Activated naive CD8-positive, alpha-beta T cell treated with anti-CD3 and anti-CD28 coated beads, Interleukin-2, amount 10 ng/mL, durations not matched to agents 7 days and 5 days (primary cell): ENCODE measurements at regions not wholly inside any gene's neighbourhood (a gene's known extent, or its start where the extent isn't known, plus 50 kb on each side); places are given as distances from the start of the nearest gene placed in this dataset.

Experiments used
- ATAC-seq: fragments of 150-1000 bp; cut with Tn5 transposase; one replicate; pipeline ENCODE4 v1.10.0; 2021; ENCODE audit warnings: low read depth, moderate library complexity
- POLR2A ChIA-PET: fragments of 350-600 bp; sonication (Branson Sonifier 250); formaldehyde crosslinking; loops from one replicate; lab custom pipeline; 2021; ENCODE audit warnings: antibody characterized with exemption; lab: Charles Lee
- DNase-seq: peaks from one replicate; pipeline ENCODE4 v3.0.0; 2021
- H3K27ac Mint-ChIP-seq: one replicate; pipeline ENCODE4 v1.8.0; 2022; ENCODE audit warnings: mild to moderate bottlenecking, mixed read lengths
- H3K27me3 Mint-ChIP-seq: one replicate; pipeline ENCODE4 v1.8.0; 2022; ENCODE audit warnings: mild to moderate bottlenecking, moderate library complexity, mixed read lengths
- H3K36me3 Mint-ChIP-seq: one replicate; pipeline ENCODE4 v1.8.0; 2021; ENCODE audit warnings: mild to moderate bottlenecking, mixed read lengths
- H3K4me1 Mint-ChIP-seq: one replicate; pipeline ENCODE4 v1.8.0; 2021; ENCODE audit warnings: mixed read lengths
- H3K4me3 Mint-ChIP-seq: one replicate; pipeline ENCODE4 v1.8.0; 2022; ENCODE audit warnings: mild to moderate bottlenecking, moderate library complexity, mixed read lengths
- H3K9me3 Mint-ChIP-seq: one replicate; pipeline ENCODE4 v1.8.0; 2021; ENCODE audit warnings: mixed read lengths

DNA sequence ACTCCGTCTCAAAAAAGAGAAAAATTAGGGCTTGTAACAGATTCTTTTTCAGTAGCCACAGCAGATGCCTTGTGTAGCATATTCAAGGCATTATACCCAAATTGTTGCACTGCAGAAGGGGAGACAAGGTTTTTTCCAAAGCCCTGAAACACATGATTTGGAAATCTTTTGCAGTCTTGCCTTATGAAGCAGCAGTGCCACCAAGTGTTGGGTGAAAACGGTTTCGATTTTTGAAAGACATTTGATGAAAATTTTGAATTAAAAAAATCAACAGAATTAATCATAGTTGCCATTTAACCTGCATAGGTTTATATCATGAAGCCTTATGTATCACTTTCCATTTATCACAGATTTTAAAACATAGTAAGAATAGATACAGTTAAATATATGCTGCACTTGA, 479.5 kb downstream of the TAF11L14 start:
- ATAC-seq (no peak), DNase-seq (no peak)
- Mint-ChIP-seq H3K9me3 (peaks cover 1% of the 10 kb centered on the region), H3K27ac (no peak overlapping the region), H3K27me3 (no peaks in the 10 kb centered on the region), H3K4me1 (no peaks in the 10 kb centered on the region), H3K4me3 (no peak overlapping the region), H3K36me3 (no peaks in the 10 kb centered on the region)
- POLR2A ChIA-PET, result no interaction called here

DNA sequence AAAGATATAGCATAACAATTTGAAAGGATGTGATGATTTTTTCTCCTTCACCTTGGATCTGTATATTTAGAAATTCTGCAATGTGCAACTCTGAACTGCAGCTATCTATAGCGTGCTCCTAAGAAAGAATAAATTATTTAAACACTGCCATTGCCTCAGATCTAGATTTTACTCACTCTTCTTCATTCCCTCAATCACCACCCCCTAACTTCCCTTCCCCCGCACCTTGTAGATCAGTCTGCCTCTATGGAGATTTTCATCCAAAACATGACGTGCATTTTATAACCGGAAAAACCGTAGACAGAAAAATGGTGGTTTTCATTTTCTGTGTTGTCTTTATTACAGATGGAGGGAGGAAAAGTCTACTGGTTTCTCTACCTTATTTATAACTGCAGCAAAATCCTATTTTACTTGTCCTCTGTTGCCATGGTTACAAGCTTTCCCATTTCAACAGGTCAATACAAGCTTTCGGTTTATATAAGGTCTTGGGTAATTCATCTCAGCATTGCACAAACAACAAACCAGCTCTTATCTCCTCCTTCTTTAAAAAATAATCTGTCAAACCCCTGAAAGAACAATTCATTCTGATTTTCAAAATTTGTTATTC, 480.0 kb downstream of the TAF11L14 start:
- H3K4me3 Mint-ChIP-seq, result no peak overlapping the region
- POLR2A ChIA-PET, result no interaction called here
- H3K4me1 Mint-ChIP-seq, result no peaks in the 10 kb centered on the region
- H3K27ac Mint-ChIP-seq, result no peak overlapping the region
- ATAC-seq (no peak), DNase-seq (no peak)
- H3K36me3 Mint-ChIP-seq, result no peaks in the 10 kb centered on the region
- H3K27me3 Mint-ChIP-seq, result no peaks in the 10 kb centered on the region
- peaks cover 3% of the 10 kb centered on the region for H3K9me3 Mint-ChIP-seq

DNA sequence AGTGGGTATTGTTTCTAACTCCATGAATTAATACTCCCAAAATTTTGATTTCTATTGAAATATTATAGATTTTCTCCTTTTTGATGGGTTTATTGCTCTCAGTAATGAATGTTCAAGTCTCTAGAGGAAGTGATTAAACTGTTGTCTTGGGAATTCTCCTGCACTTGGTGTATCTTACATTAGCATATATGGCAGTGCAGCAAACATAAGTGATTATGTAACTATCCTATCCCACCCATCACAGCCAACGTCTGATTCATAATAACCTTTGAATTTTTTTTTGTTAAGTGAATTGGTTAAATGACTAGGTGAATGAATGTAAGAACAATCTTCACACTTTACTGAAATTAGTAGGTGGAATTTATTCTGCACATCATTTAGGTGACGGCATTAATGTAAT, 483.7 kb downstream of the TAF11L14 start:
- Mint-ChIP-seq H3K36me3 (no peaks in the 10 kb centered on the region), H3K4me3 (no peak overlapping the region), H3K9me3 (peaks cover 5% of the 10 kb centered on the region), H3K4me1 (no peaks in the 10 kb centered on the region), H3K27ac (no peak overlapping the region), H3K27me3 (no peaks in the 10 kb centered on the region)
- POLR2A ChIA-PET, result no interaction called here
- ATAC-seq (no peak), DNase-seq (no peak)

DNA sequence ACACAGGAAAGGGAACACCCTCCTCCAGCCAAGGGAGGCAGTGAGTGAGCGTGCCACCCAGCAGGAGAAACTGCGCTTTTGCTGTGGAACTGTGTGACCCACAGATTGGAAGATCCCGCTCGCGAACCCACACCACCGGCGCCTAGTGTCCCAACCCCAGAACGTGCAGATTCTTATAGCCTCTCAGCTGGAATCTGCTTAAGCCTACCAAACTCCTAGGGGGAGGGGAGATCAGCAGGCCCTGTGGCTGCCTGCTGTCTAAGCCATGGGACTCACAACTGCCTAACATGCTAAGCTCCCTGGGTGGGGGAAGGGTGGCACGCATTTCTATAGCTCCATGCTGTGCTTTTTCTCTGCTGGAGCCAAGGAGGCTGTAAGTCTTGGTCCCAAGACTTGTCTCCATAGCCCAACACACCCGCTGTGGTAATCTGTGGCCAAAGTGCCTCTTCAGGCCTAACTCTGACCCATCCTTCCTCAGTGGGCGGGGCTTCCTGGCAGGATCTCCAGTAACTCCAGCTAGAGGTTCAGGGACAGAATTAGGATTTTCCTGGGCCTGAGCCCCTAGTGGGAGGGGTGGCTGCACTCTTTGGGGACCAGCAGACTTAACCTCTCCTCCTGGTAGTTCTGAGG, 485.0 kb downstream of the TAF11L14 start:
- H3K4me3 Mint-ChIP-seq, result no peak overlapping the region
- POLR2A ChIA-PET, result no interaction called here
- no peaks in the 10 kb centered on the region for H3K4me1 Mint-ChIP-seq
- H3K27ac Mint-ChIP-seq, result no peak overlapping the region
- no peaks in the 10 kb centered on the region for H3K27me3 Mint-ChIP-seq
- H3K36me3 Mint-ChIP-seq, result no peaks in the 10 kb centered on the region
- no peak for DNase-seq
- ATAC-seq, result no peak
- peaks cover 7% of the 10 kb centered on the region for H3K9me3 Mint-ChIP-seq

DNA sequence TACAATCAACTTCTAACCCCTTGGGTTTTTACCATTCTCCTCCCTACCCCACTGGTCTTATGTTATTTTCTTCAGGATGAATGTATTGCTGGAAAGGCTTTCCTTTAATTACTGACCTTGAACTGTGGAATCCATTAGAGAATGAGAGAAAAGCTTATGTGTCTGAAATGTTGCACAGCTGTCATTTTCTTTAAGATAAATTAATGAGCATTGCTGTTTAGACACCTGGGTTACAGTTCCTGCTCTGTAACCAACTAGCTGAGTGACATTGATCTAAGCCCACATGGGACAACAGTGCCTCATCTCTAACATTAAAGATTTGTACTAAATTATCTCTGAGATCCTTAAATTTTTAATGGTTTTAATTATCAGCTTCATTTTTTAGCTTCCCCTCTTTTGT, 507.0 kb downstream of the TAF11L14 start:
- DNase-seq (no peak), ATAC-seq (no peak)
- Mint-ChIP-seq H3K9me3 (peaks cover 2% of the 10 kb centered on the region), H3K27me3 (no peaks in the 10 kb centered on the region), H3K27ac (no peak overlapping the region), H3K4me1 (no peaks in the 10 kb centered on the region), H3K36me3 (no peaks in the 10 kb centered on the region), H3K4me3 (no peak overlapping the region)
- POLR2A ChIA-PET, result no interaction called here

DNA sequence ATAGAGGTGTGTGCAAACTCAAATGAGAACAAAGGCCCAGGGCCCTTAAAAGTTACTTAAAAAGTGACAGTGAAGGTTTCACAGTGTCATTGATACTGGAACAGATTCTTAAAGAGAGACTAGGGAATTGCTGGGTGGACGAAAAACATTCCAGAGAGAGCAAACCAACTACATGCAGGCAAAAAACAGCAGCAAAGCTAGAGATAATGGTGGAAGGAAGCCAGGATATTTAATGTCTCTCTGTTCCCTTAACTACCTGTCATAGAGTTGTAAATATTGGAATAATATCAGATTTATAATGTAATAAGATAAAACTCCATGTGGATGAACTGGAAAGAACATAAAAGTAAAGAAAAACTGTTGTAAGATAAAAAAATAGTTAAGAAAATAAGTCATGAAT, 508.6 kb downstream of the TAF11L14 start:
- Mint-ChIP-seq H3K4me3 (no peak overlapping the region), H3K27me3 (no peaks in the 10 kb centered on the region), H3K27ac (no peak overlapping the region), H3K4me1 (no peaks in the 10 kb centered on the region), H3K36me3 (no peaks in the 10 kb centered on the region), H3K9me3 (peaks cover 2% of the 10 kb centered on the region)
- ATAC-seq (no peak), DNase-seq (no peak)
- POLR2A ChIA-PET, result no interaction called here

DNA sequence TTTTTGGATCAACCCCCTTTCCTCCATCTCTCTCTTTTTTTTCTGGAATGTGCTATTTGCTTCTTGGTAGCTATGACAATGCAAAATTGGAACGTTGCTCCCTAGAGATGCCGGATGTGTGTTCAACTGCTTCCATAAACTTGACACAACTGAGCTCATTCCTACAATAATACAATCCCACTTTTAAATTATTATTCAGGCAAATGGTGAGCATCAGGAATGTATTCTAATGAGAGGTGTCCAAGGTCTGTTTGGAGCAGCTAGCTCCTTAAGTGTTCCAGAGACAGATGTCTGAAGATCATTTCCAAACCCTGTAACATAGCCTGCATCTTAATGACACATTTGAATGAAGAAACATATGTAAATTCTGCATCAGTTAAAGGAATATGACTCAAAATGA, 518.4 kb downstream of the TAF11L14 start:
- ATAC-seq (no peak), DNase-seq (no peak)
- no peaks in the 10 kb centered on the region for H3K4me1 Mint-ChIP-seq
- peaks cover 4% of the 10 kb centered on the region for H3K9me3 Mint-ChIP-seq
- H3K27me3 Mint-ChIP-seq, result no peaks in the 10 kb centered on the region
- POLR2A ChIA-PET, result no interaction called here
- no peak overlapping the region for H3K4me3 Mint-ChIP-seq
- H3K36me3 Mint-ChIP-seq, result no peaks in the 10 kb centered on the region
- H3K27ac Mint-ChIP-seq, result no peak overlapping the region

DNA sequence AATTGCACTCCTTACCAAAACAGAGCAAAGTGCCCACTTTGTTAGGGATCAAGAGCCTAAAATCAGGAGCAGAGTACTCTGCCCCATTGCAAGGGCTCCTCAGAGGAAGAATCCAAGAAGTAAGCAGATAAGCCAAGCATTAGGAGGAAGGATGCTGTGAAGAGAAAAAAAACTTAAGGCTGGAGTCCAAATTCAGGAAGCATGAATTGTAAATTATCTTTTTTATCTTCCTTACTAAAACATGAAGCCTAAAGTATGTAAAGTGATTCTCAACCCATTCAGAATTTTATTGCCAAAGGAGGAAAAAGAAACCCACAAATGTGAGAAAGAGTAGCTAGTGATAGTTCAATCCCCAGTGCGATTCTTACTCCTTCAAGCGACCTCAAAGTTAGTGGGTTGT, 523.9 kb downstream of the TAF11L14 start:
- Mint-ChIP-seq H3K36me3 (peaks cover 1% of the 10 kb centered on the region), H3K27ac (no peak overlapping the region), H3K27me3 (no peaks in the 10 kb centered on the region), H3K9me3 (peaks cover 9% of the 10 kb centered on the region), H3K4me3 (no peak overlapping the region), H3K4me1 (no peaks in the 10 kb centered on the region)
- DNase-seq (no peak), ATAC-seq (no peak)
- POLR2A ChIA-PET, result no interaction called here

DNA sequence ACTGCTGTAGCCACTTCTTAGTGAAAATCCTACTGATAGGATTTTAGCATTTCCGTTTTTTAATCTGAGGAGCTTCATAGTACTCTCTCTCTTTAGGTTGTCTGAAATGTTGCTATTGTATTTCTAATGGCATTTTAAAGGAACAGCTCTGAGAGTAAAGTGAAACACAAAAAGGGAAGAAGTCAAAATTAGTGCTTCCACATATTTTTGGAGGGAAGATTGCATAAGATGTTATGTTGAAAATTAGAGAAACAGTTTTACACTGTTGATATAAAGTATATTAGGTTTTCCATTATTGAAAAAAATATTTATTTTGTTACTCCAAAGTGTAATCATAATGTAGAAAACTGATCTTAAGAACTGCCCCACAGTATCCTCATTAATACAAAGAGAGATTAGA, 525.1 kb downstream of the TAF11L14 start:
- Mint-ChIP-seq H3K27ac (no peak overlapping the region), H3K4me3 (no peak overlapping the region), H3K9me3 (peaks cover 10% of the 10 kb centered on the region), H3K27me3 (no peaks in the 10 kb centered on the region), H3K36me3 (peaks cover 1% of the 10 kb centered on the region), H3K4me1 (no peaks in the 10 kb centered on the region)
- POLR2A ChIA-PET, result no interaction called here
- DNase-seq (no peak), ATAC-seq (no peak)

DNA sequence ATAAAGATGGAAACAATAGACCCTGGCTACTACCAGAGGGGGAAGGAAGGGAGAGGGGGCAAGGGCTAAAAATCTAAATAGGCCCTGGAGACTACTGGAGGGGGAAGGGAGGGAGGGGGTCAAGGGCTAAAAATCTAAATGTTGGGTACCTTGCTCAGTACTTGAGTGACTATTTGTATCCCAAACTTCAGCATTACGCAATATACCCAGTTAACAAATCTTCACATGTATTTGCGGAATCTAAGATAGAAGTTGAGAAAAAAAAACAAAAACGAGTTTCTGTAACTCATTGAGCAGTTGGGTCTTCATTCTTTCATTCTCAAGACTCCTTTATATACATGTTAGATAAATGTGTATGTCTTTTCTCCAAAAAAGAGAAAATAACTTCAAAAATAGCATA, 537.4 kb downstream of the TAF11L14 start:
- ATAC-seq (no peak), DNase-seq (no peak)
- no peaks in the 10 kb centered on the region for H3K4me1 Mint-ChIP-seq

DNA sequence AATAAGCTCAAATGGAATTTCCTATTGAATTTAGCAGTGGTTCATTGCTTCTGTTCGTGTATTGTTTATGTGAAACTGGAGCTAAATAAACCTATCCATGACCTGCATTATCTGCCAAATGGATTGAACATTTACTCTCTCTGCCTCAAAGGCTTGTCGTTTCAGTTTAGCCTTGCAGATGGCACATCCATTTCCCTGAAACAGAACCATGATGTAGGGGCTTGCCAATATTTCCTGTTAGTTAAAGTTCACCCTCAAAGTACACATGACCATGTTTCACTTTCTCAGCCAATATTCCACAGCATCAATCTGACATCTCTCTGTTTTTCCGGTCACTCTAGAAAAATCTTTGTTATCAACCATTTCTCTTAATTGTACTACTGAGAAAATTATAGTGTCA, 545.3 kb downstream of the TAF11L14 start:
- Mint-ChIP-seq H3K27ac (no peak overlapping the region), H3K4me1 (no peaks in the 10 kb centered on the region), H3K27me3 (no peaks in the 10 kb centered on the region), H3K4me3 (no peak overlapping the region), H3K9me3 (peaks cover 1% of the 10 kb centered on the region), H3K36me3 (no peaks in the 10 kb centered on the region)
- DNase-seq (no peak), ATAC-seq (no peak)
- POLR2A ChIA-PET, result no interaction called here

More for the DNA sequence above, 537.4 kb downstream of the TAF11L14 start:
- Mint-ChIP-seq H3K36me3 (no peaks in the 10 kb centered on the region), H3K9me3 (peaks cover 6% of the 10 kb centered on the region), H3K27ac (no peak overlapping the region), H3K4me3 (no peak overlapping the region), H3K27me3 (no peaks in the 10 kb centered on the region)
- POLR2A ChIA-PET, result no interaction called here

DNA sequence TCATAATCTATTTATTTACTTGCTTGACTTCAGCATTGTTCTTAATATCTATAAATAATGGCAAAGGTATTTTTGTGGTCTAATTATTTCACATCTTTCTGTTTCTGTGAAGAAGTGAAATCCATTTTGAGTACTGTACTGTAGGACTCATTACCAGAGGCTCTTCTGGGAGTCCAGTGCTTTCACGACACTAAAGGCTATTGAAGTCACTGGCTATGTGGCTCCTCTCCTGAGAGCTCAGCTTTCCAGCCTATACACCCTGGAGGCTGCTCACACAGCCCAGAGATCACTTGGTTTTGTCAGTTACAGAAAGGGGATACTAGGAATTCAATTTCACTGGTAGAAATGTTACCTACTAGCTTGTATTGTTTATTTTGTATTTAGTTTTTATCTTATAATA, 547.3 kb downstream of the TAF11L14 start:
- H3K27ac Mint-ChIP-seq, result no peak overlapping the region
- H3K9me3 Mint-ChIP-seq, result peaks cover 1% of the 10 kb centered on the region
- H3K4me3 Mint-ChIP-seq, result no peak overlapping the region
- no peaks in the 10 kb centered on the region for H3K36me3 Mint-ChIP-seq
- POLR2A ChIA-PET, result no interaction called here
- no peaks in the 10 kb centered on the region for H3K4me1 Mint-ChIP-seq
- DNase-seq, result no peak
- H3K27me3 Mint-ChIP-seq, result no peaks in the 10 kb centered on the region
- ATAC-seq, result no peak

DNA sequence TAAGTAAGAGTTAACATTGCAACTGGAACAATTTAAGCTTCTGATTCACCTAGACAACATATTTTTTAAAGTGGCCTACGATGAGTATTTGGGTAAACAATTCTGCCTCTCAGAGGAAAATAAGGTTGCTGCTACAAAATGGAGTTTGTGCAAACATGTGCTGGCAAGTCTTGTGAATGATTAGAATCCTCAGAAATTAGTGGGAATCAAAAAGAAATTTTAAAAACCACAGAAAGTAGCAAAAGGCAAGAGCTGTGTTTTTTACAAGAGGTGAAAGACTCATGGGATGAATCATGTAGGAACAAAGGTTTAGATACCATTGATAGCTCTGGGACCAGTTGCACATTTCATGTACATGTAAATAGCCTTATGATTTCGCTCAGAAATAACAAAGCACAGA, 561.6 kb downstream of the TAF11L14 start:
- POLR2A ChIA-PET, result no interaction called here
- no peaks in the 10 kb centered on the region for H3K36me3 Mint-ChIP-seq
- DNase-seq (no peak), ATAC-seq (no peak)
- H3K27ac Mint-ChIP-seq, result no peak overlapping the region
- no peak overlapping the region for H3K4me3 Mint-ChIP-seq
- peaks cover 7% of the 10 kb centered on the region for H3K9me3 Mint-ChIP-seq
- no peaks in the 10 kb centered on the region for H3K27me3 Mint-ChIP-seq
- no peaks in the 10 kb centered on the region for H3K4me1 Mint-ChIP-seq

DNA sequence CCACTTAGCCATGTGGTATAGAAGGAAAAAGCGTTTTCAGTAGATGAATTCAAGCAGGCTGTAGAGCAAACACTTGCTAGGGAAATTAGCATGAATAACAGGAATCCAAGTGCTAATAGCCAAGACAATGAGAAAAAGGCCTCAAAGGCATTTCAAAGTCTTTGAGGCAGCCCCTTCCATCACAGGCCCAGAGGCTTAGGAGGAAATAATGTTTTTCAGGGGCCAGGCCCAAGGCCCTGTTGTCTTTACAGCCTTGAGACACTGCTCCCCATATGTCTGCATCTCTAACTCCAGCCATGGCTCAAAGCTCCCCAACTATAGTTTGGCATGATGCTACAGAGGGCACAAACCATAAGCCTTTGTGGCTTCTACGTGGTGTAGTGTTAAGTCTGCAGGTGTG, 563.5 kb downstream of the TAF11L14 start:
- POLR2A ChIA-PET, result no interaction called here
- Mint-ChIP-seq H3K36me3 (no peaks in the 10 kb centered on the region), H3K4me1 (no peaks in the 10 kb centered on the region), H3K27ac (no peak overlapping the region), H3K27me3 (no peaks in the 10 kb centered on the region), H3K9me3 (peaks cover 4% of the 10 kb centered on the region), H3K4me3 (no peak overlapping the region)
- ATAC-seq, result no peak
- DNase-seq, result no peak
